GM10248 (cell line): ENCODE measurements at regions not wholly inside any gene's neighbourhood (a gene's known extent, or its start where the extent isn't known, plus 50 kb on each side); places are given as distances from the start of the nearest gene placed in this dataset.

ENCODE experiments used
- CTCF ChIA-PET: fragments of 300-600 bp; sonication (Branson Sonifier 250); formaldehyde crosslinking; extraction: SDS; loops from one replicate; lab custom pipeline; 2021; ENCODE audit warnings: antibody characterized with exemption; lab: Yijun Ruan, JAX
- POLR2A ChIA-PET: fragments of 350-650 bp; sonication (Branson Sonifier 250); formaldehyde crosslinking; extraction: SDS; loops from one replicate; lab custom pipeline; 2020; ENCODE audit warnings: antibody characterized with exemption; lab: Yijun Ruan, JAX
- DNase-seq: peaks from one replicate; pipeline ENCODE4 v3.0.0; 2012; ENCODE audit errors: extremely low spot score
- CTCF ChIP-seq: IDR thresholded peaks from 2 replicates; pipeline ENCODE4 v1.5.1; 2012; ENCODE audit warnings: mild to moderate bottlenecking, low read depth; ENCODE audit errors: extremely low read depth, missing control alignments, control extremely low read depth

- no peak for TF ChIP-seq CTCF
- DNase-seq = no peak
- ChIA-PET POLR2A (no interaction called here), CTCF (no interaction called here)
These were observed 650.1 kb upstream of the USP15 start for GRCh38 chr12:61610143-61610542.

GRCh38 chr12:61629702-61630101, 630.5 kb upstream of the USP15 start:
- TF ChIP-seq CTCF = no peak
- no peak for DNase-seq
- POLR2A ChIA-PET = no interaction called here
- CTCF ChIA-PET = interaction anchor here (0.7 to 1.7 kb wide), 2 partner anchors 15 to 17 kb away, joined by 3 to 7 read pairs; no protein-coding TSS in a partner anchor

GRCh38 chr12:61646639-61647038, 613.6 kb upstream of the USP15 start:
- ChIA-PET CTCF (interaction anchor here (0.9 to 1.4 kb wide), 4 partner anchors 10 to 58 kb away, joined by 3 read pairs; no protein-coding TSS in a partner anchor), POLR2A (no interaction called here)
- TF ChIP-seq CTCF = no peak
- no peak for DNase-seq

GRCh38 chr12:61647566-61647965, 612.6 kb upstream of the USP15 start:
- TF ChIP-seq CTCF = no peak
- CTCF ChIA-PET = interaction anchor here (1.0 to 1.4 kb wide), 2 partner anchors 16 to 18 kb away, joined by 3 read pairs; no protein-coding TSS in a partner anchor

GRCh38 chr12:61652265-61652664, 607.9 kb upstream of the USP15 start:
- POLR2A ChIA-PET = no interaction called here
- no peak for TF ChIP-seq CTCF
- no peak for DNase-seq
- CTCF ChIA-PET = interaction anchor here (1.1 to 1.4 kb wide), 2 partner anchors 9 to 65 kb away, joined by 3 read pairs; no protein-coding TSS in a partner anchor

More at GRCh38 chr12:61647566-61647965, 612.6 kb upstream of the USP15 start:
- DNase-seq = no peak
- POLR2A ChIA-PET = no interaction called here

- CTCF ChIA-PET = no interaction called here
- no peak for TF ChIP-seq CTCF
- no peak for DNase-seq
- POLR2A ChIA-PET = no interaction called here
These were observed 605.5 kb upstream of the USP15 start for GRCh38 chr12:61654698-61655097.
